Right lobe of liver (tissue), 4 donors: ENCODE measurements at regions not wholly inside any gene's neighbourhood (a gene's known extent, or its start where the extent isn't known, plus 50 kb on each side); places are given as distances from the start of the nearest gene placed in this dataset.

Experiments
- CTCF ChIP-seq, 4 donors: fragments of 200-600 bp in 3 of 4; fragments of 450-650 bp in 1 of 4; IDR thresholded peaks; one replicate each; pipeline versions ENCODE4 v1.5.1 to v1.8.0; 2016 to 2022; ENCODE audit warnings: antibody characterized with exemption in 4 of 4, mild to moderate bottlenecking in 2 of 4
- POLR2A ChIP-seq: fragments of 450-650 bp; IDR thresholded peaks from one replicate; pipeline ENCODE4 v1.6.1; 2017; ENCODE audit warnings: antibody characterized with exemption, mild to moderate bottlenecking
- donor health status: DM: no; HTN: no; CAD: no.
- donor health status: DM: no; HTN: no; CAD: no.
- donor health status: DM: no; HTN: yes; CAD: no.

- TF ChIP-seq CTCF (IDR thresholded peaks at IDR 0.05) (no peak), POLR2A (no peak)
These were observed 662.2 kb downstream of the CDH8 start for GRCh38 chr16:61374071-61374470.
